Activated CD8-positive, alpha-beta memory T cell treated with anti-CD3 and anti-CD28 coated beads, Interleukin-2, amount 10 ng/mL, durations not matched to agents 7 days and 5 days (primary cell): ENCODE measurements at regions not wholly inside any gene's neighbourhood (a gene's known extent, or its start where the extent isn't known, plus 50 kb on each side); places are given as distances from the start of the nearest gene placed in this dataset.
"Not testable (repeated sequence)": the region's sequence is repeated elsewhere in the genome, so short reads cannot be mapped to it uniquely, and the experiment has no call there.

Experiments
- ATAC-seq: fragments of 150-1000 bp; cut with Tn5 transposase; one replicate; pipeline ENCODE4 v1.10.0; 2021; ENCODE audit warnings: moderate library complexity
- CTCF ChIA-PET: fragments of 350-600 bp; sonication (Branson Sonifier 250); formaldehyde crosslinking; loops from one replicate; lab custom pipeline; 2021; ENCODE audit warnings: antibody characterized with exemption; lab: Charles Lee
- DNase-seq: peaks from one replicate; pipeline ENCODE4 v3.0.0-alpha.2; 2020
- H3K27ac Mint-ChIP-seq: one replicate; pipeline ENCODE4 v1.8.0; 2021; ENCODE audit warnings: mild to moderate bottlenecking, mixed read lengths
- H3K27me3 Mint-ChIP-seq: one replicate; pipeline ENCODE4 v1.8.0; 2021; ENCODE audit warnings: mixed read lengths
- H3K36me3 Mint-ChIP-seq: one replicate; pipeline ENCODE4 v1.8.0; 2021; ENCODE audit warnings: mild to moderate bottlenecking, mixed read lengths
- H3K4me1 Mint-ChIP-seq: one replicate; pipeline ENCODE4 v1.8.0; 2021; ENCODE audit warnings: mixed read lengths
- H3K4me3 Mint-ChIP-seq: one replicate; pipeline ENCODE4 v1.8.0; 2021; ENCODE audit warnings: mild to moderate bottlenecking, moderate library complexity, mixed read lengths
- H3K9me3 Mint-ChIP-seq: one replicate; pipeline ENCODE4 v1.8.0; 2022; ENCODE audit warnings: low read depth, mixed read lengths

- H3K4me3 Mint-ChIP-seq, H3K27ac Mint-ChIP-seq, H3K36me3 Mint-ChIP-seq, DNase-seq, ATAC-seq, H3K4me1 Mint-ChIP-seq, H3K27me3 Mint-ChIP-seq, H3K9me3 Mint-ChIP-seq, CTCF ChIA-PET: not testable (repeated sequence)
These were observed 948.6 kb upstream of the TPTE start for GRCh38 chr21:9572782-9573181.

- ATAC-seq, DNase-seq, CTCF ChIA-PET, H3K27ac Mint-ChIP-seq, H3K4me3 Mint-ChIP-seq, H3K9me3 Mint-ChIP-seq, H3K27me3 Mint-ChIP-seq, H3K4me1 Mint-ChIP-seq, H3K36me3 Mint-ChIP-seq: not testable (repeated sequence)
These were observed 947.9 kb upstream of the TPTE start for GRCh38 chr21:9573528-9573927.

GRCh38 chr21:9579275-9579674, 942.1 kb upstream of the TPTE start:
- ATAC-seq, H3K4me3 Mint-ChIP-seq, H3K36me3 Mint-ChIP-seq, H3K27me3 Mint-ChIP-seq, DNase-seq, H3K4me1 Mint-ChIP-seq, H3K27ac Mint-ChIP-seq, CTCF ChIA-PET, H3K9me3 Mint-ChIP-seq: not testable (repeated sequence)

GRCh38 chr21:9587941-9588340, 933.4 kb upstream of the TPTE start:
- H3K27ac Mint-ChIP-seq, H3K4me3 Mint-ChIP-seq, H3K9me3 Mint-ChIP-seq, H3K36me3 Mint-ChIP-seq, DNase-seq, H3K27me3 Mint-ChIP-seq, H3K4me1 Mint-ChIP-seq, ATAC-seq, CTCF ChIA-PET: not testable (repeated sequence)

- H3K36me3 Mint-ChIP-seq, CTCF ChIA-PET, H3K27ac Mint-ChIP-seq, H3K27me3 Mint-ChIP-seq, DNase-seq, H3K9me3 Mint-ChIP-seq, H3K4me1 Mint-ChIP-seq, H3K4me3 Mint-ChIP-seq, ATAC-seq: not testable (repeated sequence)
These were observed 928.8 kb upstream of the TPTE start for GRCh38 chr21:9592591-9592990.

GRCh38 chr21:9593646-9594045, 927.7 kb upstream of the TPTE start:
- H3K4me3 Mint-ChIP-seq, ATAC-seq, H3K36me3 Mint-ChIP-seq, H3K4me1 Mint-ChIP-seq, H3K27ac Mint-ChIP-seq, H3K27me3 Mint-ChIP-seq, H3K9me3 Mint-ChIP-seq, CTCF ChIA-PET, DNase-seq: not testable (repeated sequence)

GRCh38 chr21:9614011-9614410, 907.4 kb upstream of the TPTE start:
- H3K4me1 Mint-ChIP-seq, DNase-seq, CTCF ChIA-PET, ATAC-seq, H3K4me3 Mint-ChIP-seq, H3K9me3 Mint-ChIP-seq, H3K27me3 Mint-ChIP-seq, H3K27ac Mint-ChIP-seq, H3K36me3 Mint-ChIP-seq: not testable (repeated sequence)

GRCh38 chr21:9621121-9621793, 900.1 kb upstream of the TPTE start:
- H3K9me3 Mint-ChIP-seq, ATAC-seq, CTCF ChIA-PET, DNase-seq, H3K27me3 Mint-ChIP-seq, H3K4me1 Mint-ChIP-seq, H3K36me3 Mint-ChIP-seq, H3K27ac Mint-ChIP-seq, H3K4me3 Mint-ChIP-seq: not testable (repeated sequence)

GRCh38 chr21:9628051-9628450, 893.3 kb upstream of the TPTE start:
- CTCF ChIA-PET, H3K4me3 Mint-ChIP-seq, DNase-seq, ATAC-seq, H3K36me3 Mint-ChIP-seq, H3K4me1 Mint-ChIP-seq, H3K27me3 Mint-ChIP-seq, H3K9me3 Mint-ChIP-seq, H3K27ac Mint-ChIP-seq: not testable (repeated sequence)

- ATAC-seq, CTCF ChIA-PET, H3K4me1 Mint-ChIP-seq, DNase-seq, H3K27ac Mint-ChIP-seq, H3K36me3 Mint-ChIP-seq, H3K4me3 Mint-ChIP-seq, H3K27me3 Mint-ChIP-seq: not testable (repeated sequence)
- peaks cover 20% of the 10 kb centered on the region for H3K9me3 Mint-ChIP-seq
These were observed 874.0 kb upstream of the TPTE start for GRCh38 chr21:9647409-9647808.

- not testable (repeated sequence) for H3K4me1 Mint-ChIP-seq, H3K27me3 Mint-ChIP-seq, ATAC-seq
These were observed 873.1 kb upstream of the TPTE start for GRCh38 chr21:9648331-9648730.

GRCh38 chr21:9648947-9649720, 872.2 kb upstream of the TPTE start:
- H3K27me3 Mint-ChIP-seq, H3K4me1 Mint-ChIP-seq, CTCF ChIA-PET, DNase-seq, ATAC-seq, H3K36me3 Mint-ChIP-seq, H3K27ac Mint-ChIP-seq, H3K4me3 Mint-ChIP-seq: not testable (repeated sequence)
- H3K9me3 Mint-ChIP-seq, result peaks cover 24% of the 10 kb centered on the region

More at GRCh38 chr21:9648331-9648730, 873.1 kb upstream of the TPTE start:
- H3K27ac Mint-ChIP-seq, CTCF ChIA-PET, H3K36me3 Mint-ChIP-seq, H3K4me3 Mint-ChIP-seq, DNase-seq: not testable (repeated sequence)
- H3K9me3 Mint-ChIP-seq, result peaks cover 24% of the 10 kb centered on the region

- ATAC-seq, H3K4me1 Mint-ChIP-seq, H3K36me3 Mint-ChIP-seq, H3K27ac Mint-ChIP-seq, CTCF ChIA-PET, DNase-seq, H3K4me3 Mint-ChIP-seq, H3K27me3 Mint-ChIP-seq: not testable (repeated sequence)
- peaks cover 34% of the 10 kb centered on the region for H3K9me3 Mint-ChIP-seq
These were observed 868.6 kb upstream of the TPTE start for GRCh38 chr21:9652819-9653218.

GRCh38 chr21:9655221-9655620, 866.2 kb upstream of the TPTE start:
- not testable (repeated sequence) for H3K27ac Mint-ChIP-seq
- H3K9me3 Mint-ChIP-seq, result peaks cover 31% of the 10 kb centered on the region

More at GRCh38 chr21:9655221-9655620, 866.2 kb upstream of the TPTE start:
- H3K4me1 Mint-ChIP-seq, DNase-seq, CTCF ChIA-PET, H3K27me3 Mint-ChIP-seq, ATAC-seq, H3K4me3 Mint-ChIP-seq, H3K36me3 Mint-ChIP-seq: not testable (repeated sequence)
